Eye (tissue), 1 donor: ENCODE measurements at regions not wholly inside any gene's neighbourhood (a gene's known extent, or its start where the extent isn't known, plus 50 kb on each side); places are given as distances from the start of the nearest gene placed in this dataset.

Experiments
- DNase-seq: peaks from one replicate; pipeline ENCODE4 v3.0.0-alpha.2; 2015

- no peak for DNase-seq
Measured at GRCh38 chr5:115072266-115073064, 97.2 kb downstream of the TRIM36 start.

- DNase-seq: no peak
Measured at GRCh38 chr5:115070737-115071136, 99.0 kb downstream of the TRIM36 start.

GRCh38 chr5:115069087-115069968, 100.4 kb downstream of the TRIM36 start:
- peak; percentile 83 for DNase-seq

GRCh38 chr5:115068239-115069086, 101.2 kb downstream of the TRIM36 start:
- DNase-seq: no peak

- no peak for DNase-seq
Measured at GRCh38 chr5:115064380-115064779, 105.3 kb downstream of the TRIM36 start.

- DNase-seq: no peak
Measured at GRCh38 chr5:115054387-115054951, 115.2 kb downstream of the TRIM36 start.

- DNase-seq: no peak
Measured at GRCh38 chr5:115052948-115053347, 116.8 kb downstream of the TRIM36 start.

- DNase-seq: no peak
Measured at GRCh38 chr5:115050866-115051265, 118.8 kb downstream of the TRIM36 start.

- DNase-seq: peak; percentile 49
Measured at GRCh38 chr5:115033861-115034260, 135.8 kb downstream of the TRIM36 start.

GRCh38 chr5:115028557-115028956, 141.2 kb downstream of the TRIM36 start:
- no peak for DNase-seq

GRCh38 chr5:115024922-115025321, 144.8 kb downstream of the TRIM36 start:
- DNase-seq: no peak

GRCh38 chr5:115022303-115022702, 147.4 kb downstream of the TRIM36 start:
- DNase-seq: no peak

GRCh38 chr5:115016646-115017045, 153.1 kb downstream of the TRIM36 start:
- no peak for DNase-seq

- no peak for DNase-seq
Measured at GRCh38 chr5:114999176-114999575, 170.5 kb downstream of the TRIM36 start.

- DNase-seq: no peak
Measured at GRCh38 chr5:114989512-114989911, 180.2 kb downstream of the TRIM36 start.

GRCh38 chr5:114988096-114988495, 181.6 kb downstream of the TRIM36 start:
- no peak for DNase-seq

- DNase-seq: no peak
Measured at GRCh38 chr5:114984796-114985195, 184.9 kb downstream of the TRIM36 start.

- no peak for DNase-seq
Measured at GRCh38 chr5:114981111-114981510, 188.6 kb downstream of the TRIM36 start.

GRCh38 chr5:114977979-114978573, 191.6 kb downstream of the TRIM36 start:
- no peak for DNase-seq

- DNase-seq: no peak
Measured at GRCh38 chr5:114969482-114969881, 200.2 kb downstream of the TRIM36 start.

GRCh38 chr5:114957384-114957783, 212.3 kb downstream of the TRIM36 start:
- no peak for DNase-seq

- DNase-seq: no peak
Measured at GRCh38 chr5:114953565-114953964, 216.1 kb downstream of the TRIM36 start.
